ENCODE measurements at regions not wholly inside any gene's neighbourhood (a gene's known extent, or its start where the extent isn't known, plus 50 kb on each side); places are given as distances from the start of the nearest gene placed in this dataset.
A peak's percentile ranks its signal among the peaks of the same experiment; 100 is the strongest.
"Not testable (repeated sequence)": the region's sequence is repeated elsewhere in the genome, so short reads cannot be mapped to it uniquely, and the experiment has no call there.

GRCh38 chr2:111307302-111307701 is 186.6 kb downstream of the BCL2L11 start:
- H3K9me3 ChIP-seq (ENCODE audit: control insufficient read depth, insufficient read depth, low read depth, low read length); H3K27me3 ChIP-seq (ENCODE audit: control insufficient read depth, insufficient read depth, low read length); H2AFZ ChIP-seq (ENCODE audit: low read length); H3K79me2 ChIP-seq (ENCODE audit: control insufficient read depth, insufficient read depth, low read length); H3K4me3 ChIP-seq (replicated peaks in 1 of 4; ENCODE audit: control extremely low read depth in 1 of 4, insufficient read depth in 1 of 4, low read depth in 3 of 4, low read length in 4 of 4); H3K27ac ChIP-seq (ENCODE audit: insufficient read depth, low read length); H3K4me2 ChIP-seq (ENCODE audit: extremely low read depth, insufficient read depth, low read length); DNase-seq (ENCODE audit: low read depth in 2 of 2); H3K4me1 ChIP-seq (ENCODE audit: control insufficient read depth, extremely low read depth, insufficient read depth, low read length); H3K36me3 ChIP-seq (ENCODE audit: control insufficient read depth, insufficient read depth, low read length); H3K9ac ChIP-seq (ENCODE audit: insufficient read depth, low read length); H4K20me1 ChIP-seq (ENCODE audit: control insufficient read depth, extremely low read depth, insufficient read depth, low read length): not testable (repeated sequence)

- H3K9me3 ChIP-seq (ENCODE audit: control insufficient read depth, insufficient read depth, low read depth, low read length); H3K27ac ChIP-seq (ENCODE audit: insufficient read depth, low read length); H3K4me1 ChIP-seq (ENCODE audit: control insufficient read depth, extremely low read depth, insufficient read depth, low read length); H4K20me1 ChIP-seq (ENCODE audit: control insufficient read depth, extremely low read depth, insufficient read depth, low read length); H3K27me3 ChIP-seq (ENCODE audit: control insufficient read depth, insufficient read depth, low read length); DNase-seq (ENCODE audit: low read depth in 2 of 2); H3K79me2 ChIP-seq (ENCODE audit: control insufficient read depth, insufficient read depth, low read length); H3K36me3 ChIP-seq (ENCODE audit: control insufficient read depth, insufficient read depth, low read length); H3K4me3 ChIP-seq (replicated peaks in 1 of 4; ENCODE audit: control extremely low read depth in 1 of 4, insufficient read depth in 1 of 4, low read depth in 3 of 4, low read length in 4 of 4); H2AFZ ChIP-seq (ENCODE audit: low read length); H3K4me2 ChIP-seq (ENCODE audit: extremely low read depth, insufficient read depth, low read length); H3K9ac ChIP-seq (ENCODE audit: insufficient read depth, low read length): not testable (repeated sequence)
Measured at GRCh38 chr2:111309231-111310075, 188.7 kb downstream of the BCL2L11 start.

GRCh38 chr2:111310395-111310794 is 189.7 kb downstream of the BCL2L11 start:
- not testable (repeated sequence) for H3K27ac ChIP-seq (ENCODE audit: insufficient read depth, low read length); H3K4me1 ChIP-seq (ENCODE audit: control insufficient read depth, extremely low read depth, insufficient read depth, low read length); H3K36me3 ChIP-seq (ENCODE audit: control insufficient read depth, insufficient read depth, low read length); H3K9me3 ChIP-seq (ENCODE audit: control insufficient read depth, insufficient read depth, low read depth, low read length); H3K4me3 ChIP-seq (replicated peaks in 1 of 4; ENCODE audit: control extremely low read depth in 1 of 4, insufficient read depth in 1 of 4, low read depth in 3 of 4, low read length in 4 of 4); H3K4me2 ChIP-seq (ENCODE audit: extremely low read depth, insufficient read depth, low read length); H4K20me1 ChIP-seq (ENCODE audit: control insufficient read depth, extremely low read depth, insufficient read depth, low read length); DNase-seq (ENCODE audit: low read depth in 2 of 2); H3K27me3 ChIP-seq (ENCODE audit: control insufficient read depth, insufficient read depth, low read length); H2AFZ ChIP-seq (ENCODE audit: low read length); H3K9ac ChIP-seq (ENCODE audit: insufficient read depth, low read length); H3K79me2 ChIP-seq (ENCODE audit: control insufficient read depth, insufficient read depth, low read length)

- not testable (repeated sequence) for H4K20me1 ChIP-seq (ENCODE audit: control insufficient read depth, extremely low read depth, insufficient read depth, low read length); H2AFZ ChIP-seq (ENCODE audit: low read length); H3K9ac ChIP-seq (ENCODE audit: insufficient read depth, low read length); H3K4me3 ChIP-seq (replicated peaks in 1 of 4; ENCODE audit: control extremely low read depth in 1 of 4, insufficient read depth in 1 of 4, low read depth in 3 of 4, low read length in 4 of 4); DNase-seq (ENCODE audit: low read depth in 2 of 2); H3K27ac ChIP-seq (ENCODE audit: insufficient read depth, low read length); H3K36me3 ChIP-seq (ENCODE audit: control insufficient read depth, insufficient read depth, low read length); H3K27me3 ChIP-seq (ENCODE audit: control insufficient read depth, insufficient read depth, low read length); H3K4me2 ChIP-seq (ENCODE audit: extremely low read depth, insufficient read depth, low read length); H3K4me1 ChIP-seq (ENCODE audit: control insufficient read depth, extremely low read depth, insufficient read depth, low read length); H3K9me3 ChIP-seq (ENCODE audit: control insufficient read depth, insufficient read depth, low read depth, low read length); H3K79me2 ChIP-seq (ENCODE audit: control insufficient read depth, insufficient read depth, low read length)
Measured at GRCh38 chr2:111311568-111311967, 190.9 kb downstream of the BCL2L11 start.

GRCh38 chr2:111312897-111313607 is 192.3 kb downstream of the BCL2L11 start:
- not testable (repeated sequence) for H4K20me1 ChIP-seq (ENCODE audit: control insufficient read depth, extremely low read depth, insufficient read depth, low read length); H3K9me3 ChIP-seq (ENCODE audit: control insufficient read depth, insufficient read depth, low read depth, low read length); H2AFZ ChIP-seq (ENCODE audit: low read length); H3K36me3 ChIP-seq (ENCODE audit: control insufficient read depth, insufficient read depth, low read length); H3K27ac ChIP-seq (ENCODE audit: insufficient read depth, low read length); H3K27me3 ChIP-seq (ENCODE audit: control insufficient read depth, insufficient read depth, low read length); H3K79me2 ChIP-seq (ENCODE audit: control insufficient read depth, insufficient read depth, low read length); H3K9ac ChIP-seq (ENCODE audit: insufficient read depth, low read length); H3K4me3 ChIP-seq (replicated peaks in 1 of 4; ENCODE audit: control extremely low read depth in 1 of 4, insufficient read depth in 1 of 4, low read depth in 3 of 4, low read length in 4 of 4); H3K4me1 ChIP-seq (ENCODE audit: control insufficient read depth, extremely low read depth, insufficient read depth, low read length); H3K4me2 ChIP-seq (ENCODE audit: extremely low read depth, insufficient read depth, low read length)
- DNase-seq (ENCODE audit: low read depth in 2 of 2) = peak; percentile 75 to 93

GRCh38 chr2:111313711-111314110 is 193.0 kb downstream of the BCL2L11 start:
- H3K9ac ChIP-seq (ENCODE audit: insufficient read depth, low read length); H2AFZ ChIP-seq (ENCODE audit: low read length); H3K4me2 ChIP-seq (ENCODE audit: extremely low read depth, insufficient read depth, low read length); H3K27me3 ChIP-seq (ENCODE audit: control insufficient read depth, insufficient read depth, low read length); H3K4me3 ChIP-seq (replicated peaks in 1 of 4; ENCODE audit: control extremely low read depth in 1 of 4, insufficient read depth in 1 of 4, low read depth in 3 of 4, low read length in 4 of 4); H3K9me3 ChIP-seq (ENCODE audit: control insufficient read depth, insufficient read depth, low read depth, low read length); DNase-seq (ENCODE audit: low read depth in 2 of 2); H3K79me2 ChIP-seq (ENCODE audit: control insufficient read depth, insufficient read depth, low read length); H3K36me3 ChIP-seq (ENCODE audit: control insufficient read depth, insufficient read depth, low read length); H3K4me1 ChIP-seq (ENCODE audit: control insufficient read depth, extremely low read depth, insufficient read depth, low read length); H3K27ac ChIP-seq (ENCODE audit: insufficient read depth, low read length); H4K20me1 ChIP-seq (ENCODE audit: control insufficient read depth, extremely low read depth, insufficient read depth, low read length): not testable (repeated sequence)
